Sigmoid colon (tissue), 6 donors: ENCODE measurements at regions not wholly inside any gene's neighbourhood (a gene's known extent, or its start where the extent isn't known, plus 50 kb on each side); places are given as distances from the start of the nearest gene placed in this dataset.

ENCODE experiments used
- DNase-seq: peaks from one replicate; pipeline ENCODE4 v3.0.0-alpha.2; 2019
- H3K27ac ChIP-seq, 4 donors: fragments of 200-600 bp; sonication (generic); one replicate each; pipeline ENCODE4 v1.5.1; 2016 to 2019; ENCODE audit warnings: mild to moderate bottlenecking in 1 of 4
- H3K27me3 ChIP-seq, 3 donors: fragments of 200-600 bp; sonication (generic); one replicate each; pipeline ENCODE4 v1.5.1; 2019; ENCODE audit warnings: mild to moderate bottlenecking in 1 of 3
- H3K36me3 ChIP-seq, 4 donors: fragments of 200-600 bp; sonication (generic); one replicate each; pipeline ENCODE4 v1.5.1; 2016 to 2019
- H3K4me1 ChIP-seq, 4 donors: fragments of 200-600 bp; sonication (generic); one replicate each; pipeline ENCODE4 v1.5.1; 2017 to 2019
- H3K4me3 ChIP-seq, 4 donors: fragments of 200-600 bp; sonication (generic); one replicate each; pipeline ENCODE4 v1.5.1; 2017 to 2019; ENCODE audit warnings: mild to moderate bottlenecking in 2 of 4, moderate library complexity in 1 of 4
- H3K9me3 ChIP-seq, 4 donors: fragments of 200-600 bp in 3 of 4; sonication (generic) in 3 of 4; one replicate each; pipeline versions ENCODE4 v1.5.1 to v1.6.1; 2013 to 2019
- EP300 ChIP-seq, 4 donors: sonication (generic); formaldehyde crosslinking; IDR thresholded peaks; one replicate each; pipeline ENCODE4 v1.6.1; 2017; ENCODE audit warnings: antibody characterized with exemption in 4 of 4
- POLR2A ChIP-seq, 2 donors: fragments of 450-650 bp; IDR thresholded peaks; one replicate each; pipeline ENCODE4 v1.6.1; 2016; ENCODE audit warnings: antibody characterized with exemption in 2 of 2, mild to moderate bottlenecking in 2 of 2, moderate library complexity in 2 of 2
- POLR2AphosphoS5 ChIP-seq, 4 donors: sonication (generic); formaldehyde crosslinking; IDR thresholded peaks; one replicate each; pipeline ENCODE4 v1.6.1; 2017; ENCODE audit warnings: antibody characterized with exemption in 4 of 4
- WGBS, 2 donors: extraction: QIAGEN DNeasy Blood & Tissue Kit; methylation state at CpG; one replicate each; pipeline ENCODE4 v1.1.7; 2013; 5-methylcytosine and 5-hydroxymethylcytosine counted together
- intact Hi-C: fragments of 100-400 bp; cut with DNase I; formaldehyde crosslinking; loops from one replicate; pipeline ENCODE4 v1.15.1; 2023
- TF ChIP-seq, protein P1 (sequence below), 4 experiments: fragments of 450-650 bp in 3 of 4; fragments of 200-600 bp in 1 of 4; IDR thresholded peaks; one replicate each; pipeline ENCODE4 v1.5.1; 2016 to 2019; ENCODE audit warnings: antibody characterized with exemption in 4 of 4, mild to moderate bottlenecking in 3 of 4, moderate library complexity in 2 of 4
- donor health status: healthy with polysubstance abuse.
- donor health status: healthy.

DNA sequence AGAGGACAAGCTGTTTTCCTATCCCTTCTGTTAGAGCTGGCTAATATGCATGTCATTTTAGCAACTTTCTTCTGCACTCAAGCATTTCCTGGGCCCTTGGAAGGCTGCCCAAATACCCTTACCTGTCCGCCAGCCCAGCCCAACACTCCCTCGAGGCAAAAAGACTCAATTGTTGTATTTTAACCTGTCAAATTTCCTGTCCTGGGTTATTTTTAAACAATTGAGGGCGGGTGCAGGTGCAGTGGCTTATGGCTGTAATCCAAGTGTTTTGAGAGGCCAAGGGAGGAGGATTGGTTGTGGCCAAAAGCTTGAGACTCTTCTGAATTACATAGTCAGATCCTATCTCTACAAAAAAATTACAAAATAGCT, 125.0 kb upstream of the ARHGAP28 start:
- no peaks in the 10 kb centered on the region for H3K9me3 ChIP-seq
- no peaks in the 10 kb centered on the region for H3K36me3 ChIP-seq
- intact Hi-C loops = no loop called here
- WGBS, 2 donors = 17 to 46% methylated on average over 3 of the region's 3 CpGs
- TF ChIP-seq POLR2A (IDR thresholded peaks at IDR 0.05) = no peak
- TF ChIP-seq POLR2AphosphoS5 (IDR thresholded peaks at IDR 0.05) = no peak
- TF ChIP-seq EP300 (IDR thresholded peaks at IDR 0.05) = no peak
- TF ChIP-seq, protein P1, sequence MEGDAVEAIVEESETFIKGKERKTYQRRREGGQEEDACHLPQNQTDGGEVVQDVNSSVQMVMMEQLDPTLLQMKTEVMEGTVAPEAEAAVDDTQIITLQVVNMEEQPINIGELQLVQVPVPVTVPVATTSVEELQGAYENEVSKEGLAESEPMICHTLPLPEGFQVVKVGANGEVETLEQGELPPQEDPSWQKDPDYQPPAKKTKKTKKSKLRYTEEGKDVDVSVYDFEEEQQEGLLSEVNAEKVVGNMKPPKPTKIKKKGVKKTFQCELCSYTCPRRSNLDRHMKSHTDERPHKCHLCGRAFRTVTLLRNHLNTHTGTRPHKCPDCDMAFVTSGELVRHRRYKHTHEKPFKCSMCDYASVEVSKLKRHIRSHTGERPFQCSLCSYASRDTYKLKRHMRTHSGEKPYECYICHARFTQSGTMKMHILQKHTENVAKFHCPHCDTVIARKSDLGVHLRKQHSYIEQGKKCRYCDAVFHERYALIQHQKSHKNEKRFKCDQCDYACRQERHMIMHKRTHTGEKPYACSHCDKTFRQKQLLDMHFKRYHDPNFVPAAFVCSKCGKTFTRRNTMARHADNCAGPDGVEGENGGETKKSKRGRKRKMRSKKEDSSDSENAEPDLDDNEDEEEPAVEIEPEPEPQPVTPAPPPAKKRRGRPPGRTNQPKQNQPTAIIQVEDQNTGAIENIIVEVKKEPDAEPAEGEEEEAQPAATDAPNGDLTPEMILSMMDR (IDR thresholded peaks at IDR 0.05) = no peak
- H3K4me1 ChIP-seq = peaks cover 0 to 15% (median 9%) of the 10 kb centered on the region in 4 donors
- no peak for DNase-seq
- H3K4me3 ChIP-seq = no peak overlapping the region
- no peaks in the 10 kb centered on the region for H3K27me3 ChIP-seq
- no peak overlapping the region for H3K27ac ChIP-seq

DNA sequence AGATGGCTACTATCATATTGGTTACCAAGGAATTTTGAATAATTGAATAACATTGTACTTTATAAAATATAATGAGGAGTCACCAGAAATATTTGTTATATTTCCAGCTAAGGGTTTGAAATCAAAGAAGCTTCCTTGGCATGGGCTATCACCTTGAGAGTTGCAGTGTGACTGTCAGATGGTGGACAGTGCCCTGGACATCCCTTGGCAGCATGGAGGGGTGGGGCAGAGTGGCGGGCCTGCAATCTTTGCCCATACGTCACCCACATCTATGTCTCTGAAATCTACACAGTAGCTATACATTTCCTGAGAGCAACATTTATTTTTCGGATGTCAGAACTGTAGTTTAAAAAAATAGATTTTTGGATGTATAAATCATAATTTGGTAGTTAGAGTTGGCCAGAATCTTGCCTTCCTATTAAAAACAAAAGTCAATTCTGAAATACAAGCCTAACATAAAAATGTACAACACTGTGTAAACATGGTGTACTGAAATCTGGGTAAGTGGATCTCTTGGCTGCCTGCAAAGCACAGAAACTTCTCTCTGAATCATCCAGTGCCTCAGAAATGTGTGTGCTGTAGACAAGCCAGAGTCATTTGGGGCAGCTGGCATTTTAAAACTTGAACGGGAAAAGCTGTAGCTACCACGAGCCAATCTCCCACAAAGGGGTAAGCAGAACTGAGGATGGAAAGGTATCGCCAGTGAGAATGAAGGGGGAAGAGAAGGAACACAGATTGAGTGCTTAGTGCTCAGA, 124.2 kb upstream of the ARHGAP28 start:
- intact Hi-C loops = no loop called here
- no peaks in the 10 kb centered on the region for H3K27me3 ChIP-seq
- H3K36me3 ChIP-seq = no peaks in the 10 kb centered on the region
- H3K4me1 ChIP-seq = peaks cover 0 to 15% (median 11%) of the 10 kb centered on the region in 4 donors
- 68 to 70% methylated on average over 6 of the region's 6 CpGs for WGBS, 2 donors
- H3K9me3 ChIP-seq = no peaks in the 10 kb centered on the region
- no peak for DNase-seq
- TF ChIP-seq, protein P1 (IDR thresholded peaks at IDR 0.05) = no peak
- peak in 1 of 4 donors; percentile 35 for TF ChIP-seq POLR2AphosphoS5 (IDR thresholded peaks at IDR 0.05)
- peak overlapping the region in 3 of 4 donors; percentile 45 to 61 (median 57) for H3K27ac ChIP-seq
- H3K4me3 ChIP-seq = no peak overlapping the region

DNA sequence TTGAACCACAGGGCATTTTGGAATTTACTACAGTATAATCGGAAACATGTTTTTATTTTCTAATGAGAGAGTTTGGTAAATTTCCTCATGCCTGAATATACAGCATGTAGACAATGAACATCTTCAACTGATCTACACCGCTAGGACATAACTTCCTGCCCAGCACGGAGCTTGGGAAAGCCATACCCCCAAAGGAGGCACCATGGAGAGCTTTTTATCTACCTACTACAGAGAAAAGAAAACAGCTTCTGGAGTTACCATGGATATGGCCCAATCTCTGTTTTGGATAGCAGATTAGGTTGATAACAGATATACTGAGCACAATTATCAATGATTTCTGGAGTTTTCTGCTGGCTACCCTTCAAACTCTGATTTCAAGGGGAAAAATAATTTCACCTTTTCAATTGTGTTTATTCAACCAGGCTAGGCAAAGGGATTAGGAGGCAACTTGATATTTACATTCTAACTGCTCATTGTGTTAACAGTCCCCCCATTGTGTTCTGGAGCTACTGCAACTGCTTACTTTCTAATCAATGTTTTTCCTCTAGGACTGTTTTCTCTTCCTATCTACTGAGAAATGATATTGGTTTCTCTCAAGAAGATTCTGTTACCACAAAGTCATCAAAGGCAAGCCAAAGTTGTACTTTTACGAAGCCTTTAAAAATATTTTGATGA, 123.0 kb upstream of the ARHGAP28 start:
- H3K27me3 ChIP-seq = no peaks in the 10 kb centered on the region
- no peak for DNase-seq
- no peak overlapping the region for H3K27ac ChIP-seq
- H3K9me3 ChIP-seq = no peaks in the 10 kb centered on the region
- TF ChIP-seq POLR2A (IDR thresholded peaks at IDR 0.05) = no peak
- TF ChIP-seq, protein P1 (IDR thresholded peaks at IDR 0.05) = no peak
- H3K36me3 ChIP-seq = no peaks in the 10 kb centered on the region
- H3K4me1 ChIP-seq = peaks cover 0 to 21% (median 15%) of the 10 kb centered on the region in 4 donors
- no peak overlapping the region for H3K4me3 ChIP-seq
- intact Hi-C loops = no loop called here
- 71 to 77% methylated on average over 4 of the region's 4 CpGs for WGBS, 2 donors

DNA sequence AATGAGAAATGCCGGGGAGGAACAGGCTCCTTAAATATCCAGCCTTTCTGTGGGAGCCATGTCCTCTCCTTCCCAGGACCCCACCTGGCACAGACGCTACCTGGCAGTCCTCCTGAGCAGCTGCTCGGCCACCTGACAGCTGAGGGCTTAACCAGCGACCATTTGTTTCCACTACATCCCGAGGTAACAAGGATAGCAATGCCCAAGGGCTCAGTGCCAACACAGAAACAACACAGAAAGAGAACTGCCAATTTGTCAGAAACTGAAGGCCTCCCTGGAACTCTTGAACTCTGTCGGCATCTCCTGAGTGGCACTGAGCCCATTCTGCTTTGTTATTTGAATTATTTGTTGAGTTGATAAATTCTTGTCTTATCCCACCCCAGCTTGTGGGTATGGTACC, 122.2 kb upstream of the ARHGAP28 start:
- Histone ChIP-seq H3K36me3 (no peaks in the 10 kb centered on the region), H3K4me3 (no peak overlapping the region), H3K27ac (no peak overlapping the region), H3K4me1 (peaks cover 0 to 21% (median 15%) of the 10 kb centered on the region in 4 donors), H3K27me3 (no peaks in the 10 kb centered on the region), H3K9me3 (no peaks in the 10 kb centered on the region)
- intact Hi-C loops = no loop called here
- no peak for DNase-seq
- WGBS, 2 donors = 58 to 80% methylated on average over 6 of the region's 6 CpGs
- TF ChIP-seq POLR2A (IDR thresholded peaks at IDR 0.05) (no peak), EP300 (IDR thresholded peaks at IDR 0.05) (no peak), POLR2AphosphoS5 (IDR thresholded peaks at IDR 0.05) (no peak)
- TF ChIP-seq, protein P1 (IDR thresholded peaks at IDR 0.05) = no peak
